ENCODE measurements at regions not wholly inside any gene's neighbourhood (a gene's known extent, or its start where the extent isn't known, plus 50 kb on each side); places are given as distances from the start of the nearest gene placed in this dataset.
A peak's percentile ranks its signal among the peaks of the same experiment; 100 is the strongest.
"Not testable (repeated sequence)": the region's sequence is repeated elsewhere in the genome, so short reads cannot be mapped to it uniquely, and the experiment has no call there.

- H3K27me3 ChIP-seq; H3K4me3 ChIP-seq; H3K27ac ChIP-seq; intact Hi-C loops (cut with DNase I); ATAC-seq; H3K36me3 ChIP-seq; DNase-seq; H3K9me3 ChIP-seq; H3K4me1 ChIP-seq: not testable (repeated sequence)
- 87 to 91% methylated on average over 17 of the region's 17 CpGs for WGBS, 2 donors
Measured at GRCh38 chr9:40975351-40975750, 153.1 kb downstream of the FOXD4L6 start.

- H3K9me3 ChIP-seq; H3K27me3 ChIP-seq; H3K27ac ChIP-seq; H3K36me3 ChIP-seq; H3K4me3 ChIP-seq; H3K4me1 ChIP-seq; DNase-seq; intact Hi-C loops (cut with DNase I); ATAC-seq: not testable (repeated sequence)
- WGBS, 2 donors, result 83 to 87% methylated on average over 9 to 10 of the region's 10 CpGs
Measured at GRCh38 chr9:40974912-40975311, 153.6 kb downstream of the FOXD4L6 start.

- H3K27ac ChIP-seq; H3K4me1 ChIP-seq; H3K4me3 ChIP-seq; DNase-seq; H3K27me3 ChIP-seq; H3K9me3 ChIP-seq; ATAC-seq; H3K36me3 ChIP-seq; intact Hi-C loops (cut with DNase I): not testable (repeated sequence)
- 51 to 68% methylated on average over 3 of the region's 3 CpGs for WGBS, 2 donors
Measured at GRCh38 chr9:40971773-40972172, 156.7 kb downstream of the FOXD4L6 start.

GRCh38 chr9:40970340-40970739 lies 158.1 kb downstream of the FOXD4L6 start:
- TF ChIP-seq CTCF (IDR thresholded peaks at IDR 0.05), result peak in 7 of 9 donors; percentile 12 to 51 (median 28)
- H3K4me1 ChIP-seq; H3K36me3 ChIP-seq; intact Hi-C loops (cut with DNase I); H3K27ac ChIP-seq; DNase-seq; H3K9me3 ChIP-seq; H3K4me3 ChIP-seq; H3K27me3 ChIP-seq; ATAC-seq: not testable (repeated sequence)
- 43 to 57% methylated on average over 4 of the region's 5 CpGs for WGBS, 2 donors

- TF ChIP-seq CTCF (IDR thresholded peaks at IDR 0.05), result peak in 5 of 9 donors; percentile 8 to 36 (median 27)
- H3K27me3 ChIP-seq; H3K9me3 ChIP-seq; ATAC-seq; H3K27ac ChIP-seq; intact Hi-C loops (cut with DNase I); H3K4me1 ChIP-seq; DNase-seq; H3K36me3 ChIP-seq; H3K4me3 ChIP-seq: not testable (repeated sequence)
- WGBS, 2 donors, result 36 to 55% methylated on average over 3 of the region's 6 CpGs
Measured at GRCh38 chr9:40962461-40962860, 166.0 kb downstream of the FOXD4L6 start.

- DNase-seq; H3K9me3 ChIP-seq; H3K27ac ChIP-seq; H3K4me1 ChIP-seq; intact Hi-C loops (cut with DNase I); H3K4me3 ChIP-seq; ATAC-seq; H3K27me3 ChIP-seq: not testable (repeated sequence)
- H3K36me3 ChIP-seq, result peaks cover 0 to 18% (median 6%) of the 10 kb centered on the region in 9 donors
- 84 to 87% methylated on average over 17 of the region's 17 CpGs for WGBS, 2 donors
Measured at GRCh38 chr9:40951876-40952494, 176.5 kb downstream of the FOXD4L6 start.

- H3K27me3 ChIP-seq; H3K27ac ChIP-seq; ATAC-seq; DNase-seq; H3K9me3 ChIP-seq; intact Hi-C loops (cut with DNase I); H3K4me3 ChIP-seq; H3K4me1 ChIP-seq: not testable (repeated sequence)
- WGBS, 2 donors, result 92 to 93% methylated on average over 8 of the region's 8 CpGs
- H3K36me3 ChIP-seq, result peaks cover 0 to 11% (median 5%) of the 10 kb centered on the region in 9 donors
Measured at GRCh38 chr9:40946228-40946627, 182.3 kb downstream of the FOXD4L6 start.

- ATAC-seq; DNase-seq; H3K27me3 ChIP-seq; intact Hi-C loops (cut with DNase I); H3K4me1 ChIP-seq; H3K36me3 ChIP-seq; H3K4me3 ChIP-seq; H3K27ac ChIP-seq: not testable (repeated sequence)
- WGBS, 2 donors, result 67 to 74% methylated on average over 4 of the region's 4 CpGs
- H3K9me3 ChIP-seq, result peaks cover 0 to 15% (median 0%) of the 10 kb centered on the region in 11 donors
Measured at GRCh38 chr9:40942730-40943129, 185.8 kb downstream of the FOXD4L6 start.

- H3K4me1 ChIP-seq; DNase-seq; H3K4me3 ChIP-seq; intact Hi-C loops (cut with DNase I); H3K27me3 ChIP-seq; ATAC-seq; H3K27ac ChIP-seq; H3K36me3 ChIP-seq: not testable (repeated sequence)
- 81 to 83% methylated on average over 1 of the region's 1 CpG for WGBS, 2 donors
- H3K9me3 ChIP-seq, result peaks cover 0 to 35% (median 14%) of the 10 kb centered on the region in 11 donors
Measured at GRCh38 chr9:40939888-40940209, 188.6 kb downstream of the FOXD4L6 start.
